NCI-H510A treated with DMSO at 0.1 percent for 48 hours (cell line): ENCODE measurements at regions not wholly inside any gene's neighbourhood (a gene's known extent, or its start where the extent isn't known, plus 50 kb on each side); places are given as distances from the start of the nearest gene placed in this dataset.

Experiments
- DNase-seq: peaks from one replicate; lab custom pipeline; 2025; lab: John Stamatoyannopoulos, UW

- DNase-seq, result peak; percentile 94
Measured at GRCh38 chr6:26312501-26313397, 52.2 kb upstream of the BTN3A2 start.
